Kidney (tissue), 13 donors: ENCODE measurements at regions not wholly inside any gene's neighbourhood (a gene's known extent, or its start where the extent isn't known, plus 50 kb on each side); places are given as distances from the start of the nearest gene placed in this dataset.

ENCODE experiments used
- DNase-seq, 5 donors: peaks; one replicate each; pipeline ENCODE4 v3.0.0-alpha.2; 2013 to 2020
- FAIRE-seq: peaks from 2 replicates; lab custom pipeline; 2012; peaks lifted over from hg19 to GRCh38; lab: Jason Lieb, UNC
- H3K27ac ChIP-seq, 2 donors: one replicate each; pipeline ENCODE4 v1.7.0; 2013; ENCODE audit warnings: low read depth in 2 of 2, low read length in 2 of 2, inconsistent platforms in 1 of 2
- H3K27me3 ChIP-seq: one replicate; pipeline ENCODE4 v1.7.1; 2013; ENCODE audit warnings: low read length, inconsistent platforms; ENCODE audit not compliant: control insufficient read depth, insufficient read depth
- H3K36me3 ChIP-seq, 3 donors: one replicate each; pipeline versions ENCODE4 v1.7.0 to v1.7.1; 2013; ENCODE audit warnings: low read length in 3 of 3, control low read depth in 1 of 3, inconsistent platforms in 1 of 3; ENCODE audit not compliant: insufficient read depth in 3 of 3, control insufficient read depth in 2 of 3
- H3K4me1 ChIP-seq, 3 donors: one replicate each; pipeline versions ENCODE4 v1.7.0 to v1.7.1; 2013; ENCODE audit warnings: low read length in 3 of 3, inconsistent platforms in 1 of 3, low read depth in 1 of 3; ENCODE audit not compliant: control insufficient read depth in 2 of 3, insufficient read depth in 2 of 3
- H3K4me3 ChIP-seq, 3 donors: one replicate each; pipeline versions ENCODE4 v1.7.0 to v1.8.1; 2013; ENCODE audit warnings: low read length in 3 of 3, control low read depth in 1 of 3, inconsistent platforms in 1 of 3
- H3K9ac ChIP-seq, 3 donors: one replicate each; pipeline versions ENCODE4 v1.7.0 to v1.7.1; 2013; ENCODE audit warnings: low read length in 3 of 3, control low read depth in 1 of 3, inconsistent platforms in 1 of 3
- H3K9me3 ChIP-seq, 3 donors: one replicate each; pipeline versions ENCODE4 v1.7.0 to v1.7.1; 2013; ENCODE audit warnings: low read length in 3 of 3, control low read depth in 1 of 3, inconsistent platforms in 1 of 3; ENCODE audit not compliant: control insufficient read depth in 2 of 3, insufficient read depth in 1 of 3
- intact Hi-C: fragments of 100-400 bp; cut with DNase I; formaldehyde crosslinking; loops from one replicate; pipeline ENCODE4 v1.11.1; 2022
- TF ChIP-seq, protein P1 (sequence below): IDR thresholded peaks from 3 replicates; pipeline ENCODE4 v1.5.1; 2012; ENCODE audit warnings: mild to moderate bottlenecking, moderate library complexity, borderline replicate concordance; ENCODE audit not compliant: insufficient read depth; ENCODE audit errors: extremely low read depth
- donor health status: control.
- donor health status: control.
- donor health status: control.
- donor health status: control.
- donor health status: control.
- donor health status: DM: yes; HTN: yes; CAD: no.
- donor health status: Normal renal cell carcinoma (clear cell type).

GRCh38 chr1:40914927-40915569 lies 52.9 kb upstream of the CITED4 start:
- intact Hi-C loops, result no loop called here
- H3K9ac ChIP-seq, result no peak overlapping the region
- no peaks in the 10 kb centered on the region for H3K4me1 ChIP-seq
- no peak overlapping the region for H3K4me3 ChIP-seq
- no peaks in the 10 kb centered on the region for H3K36me3 ChIP-seq
- no peak overlapping the region for H3K27ac ChIP-seq
- DNase-seq, result no peak
- H3K9me3 ChIP-seq, result no peaks in the 10 kb centered on the region
- TF ChIP-seq, protein P1, sequence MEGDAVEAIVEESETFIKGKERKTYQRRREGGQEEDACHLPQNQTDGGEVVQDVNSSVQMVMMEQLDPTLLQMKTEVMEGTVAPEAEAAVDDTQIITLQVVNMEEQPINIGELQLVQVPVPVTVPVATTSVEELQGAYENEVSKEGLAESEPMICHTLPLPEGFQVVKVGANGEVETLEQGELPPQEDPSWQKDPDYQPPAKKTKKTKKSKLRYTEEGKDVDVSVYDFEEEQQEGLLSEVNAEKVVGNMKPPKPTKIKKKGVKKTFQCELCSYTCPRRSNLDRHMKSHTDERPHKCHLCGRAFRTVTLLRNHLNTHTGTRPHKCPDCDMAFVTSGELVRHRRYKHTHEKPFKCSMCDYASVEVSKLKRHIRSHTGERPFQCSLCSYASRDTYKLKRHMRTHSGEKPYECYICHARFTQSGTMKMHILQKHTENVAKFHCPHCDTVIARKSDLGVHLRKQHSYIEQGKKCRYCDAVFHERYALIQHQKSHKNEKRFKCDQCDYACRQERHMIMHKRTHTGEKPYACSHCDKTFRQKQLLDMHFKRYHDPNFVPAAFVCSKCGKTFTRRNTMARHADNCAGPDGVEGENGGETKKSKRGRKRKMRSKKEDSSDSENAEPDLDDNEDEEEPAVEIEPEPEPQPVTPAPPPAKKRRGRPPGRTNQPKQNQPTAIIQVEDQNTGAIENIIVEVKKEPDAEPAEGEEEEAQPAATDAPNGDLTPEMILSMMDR, result no peak
- H3K27me3 ChIP-seq, result no peaks in the 10 kb centered on the region
- no peak for FAIRE-seq

- TF ChIP-seq, protein P1, result no peak
- Histone ChIP-seq H3K4me1 (no peaks in the 10 kb centered on the region), H3K27ac (no peak overlapping the region), H3K27me3 (no peaks in the 10 kb centered on the region), H3K9ac (no peak overlapping the region), H3K9me3 (no peaks in the 10 kb centered on the region), H3K4me3 (no peak overlapping the region), H3K36me3 (no peaks in the 10 kb centered on the region)
- FAIRE-seq (no peak), DNase-seq (no peak)
- intact Hi-C loops, result no loop called here
These were observed 53.4 kb upstream of the CITED4 start for GRCh38 chr1:40915581-40915980.

DNA sequence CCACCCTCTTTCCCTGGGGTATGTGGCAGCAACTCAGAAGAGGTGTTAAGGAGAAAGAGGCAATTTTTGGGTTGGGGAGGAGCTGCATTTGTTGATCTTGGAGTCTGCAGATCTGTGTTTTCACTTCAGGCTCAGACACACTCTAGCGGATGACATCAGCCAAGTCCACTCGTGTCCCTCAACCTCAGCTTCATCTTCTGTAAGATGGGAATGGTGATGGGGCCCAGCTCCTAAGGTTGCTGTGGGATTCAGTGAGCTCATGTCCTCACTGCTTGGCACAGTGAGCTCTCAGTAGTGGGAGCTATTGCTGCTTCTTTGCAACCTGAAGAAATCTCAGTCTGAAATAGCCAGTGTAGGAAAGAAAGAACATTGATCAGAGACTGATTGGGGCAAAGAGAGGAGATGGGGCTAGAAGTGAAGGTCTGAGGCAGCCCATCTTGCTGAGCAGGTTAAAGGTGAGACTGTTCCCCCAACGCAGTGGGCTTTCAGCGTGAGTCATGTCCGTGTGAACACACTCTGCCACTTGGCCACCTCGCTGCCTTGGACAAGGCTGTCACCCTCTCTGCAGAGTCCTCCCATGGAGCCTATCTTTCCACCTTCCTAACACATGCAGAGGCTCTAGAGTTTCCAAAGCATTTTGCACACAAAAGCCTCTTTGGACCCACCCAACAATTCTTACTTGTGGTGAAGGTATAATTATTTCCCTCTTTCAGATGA lies 56.0 kb upstream of the CITED4 start:
- H3K27ac ChIP-seq, result no peak overlapping the region
- H3K4me3 ChIP-seq, result no peak overlapping the region
- intact Hi-C loops, result no loop called here
- TF ChIP-seq, protein P1, result no peak
- H3K9me3 ChIP-seq, result no peaks in the 10 kb centered on the region
- H3K36me3 ChIP-seq, result no peaks in the 10 kb centered on the region
- H3K27me3 ChIP-seq, result no peaks in the 10 kb centered on the region
- H3K4me1 ChIP-seq, result peaks cover 0 to 6% (median 0%) of the 10 kb centered on the region in 3 donors
- FAIRE-seq (no peak), DNase-seq (no peak)
- H3K9ac ChIP-seq, result no peak overlapping the region
